ENCODE measurements at regions not wholly inside any gene's neighbourhood (a gene's known extent, or its start where the extent isn't known, plus 50 kb on each side); places are given as distances from the start of the nearest gene placed in this dataset.

DNA sequence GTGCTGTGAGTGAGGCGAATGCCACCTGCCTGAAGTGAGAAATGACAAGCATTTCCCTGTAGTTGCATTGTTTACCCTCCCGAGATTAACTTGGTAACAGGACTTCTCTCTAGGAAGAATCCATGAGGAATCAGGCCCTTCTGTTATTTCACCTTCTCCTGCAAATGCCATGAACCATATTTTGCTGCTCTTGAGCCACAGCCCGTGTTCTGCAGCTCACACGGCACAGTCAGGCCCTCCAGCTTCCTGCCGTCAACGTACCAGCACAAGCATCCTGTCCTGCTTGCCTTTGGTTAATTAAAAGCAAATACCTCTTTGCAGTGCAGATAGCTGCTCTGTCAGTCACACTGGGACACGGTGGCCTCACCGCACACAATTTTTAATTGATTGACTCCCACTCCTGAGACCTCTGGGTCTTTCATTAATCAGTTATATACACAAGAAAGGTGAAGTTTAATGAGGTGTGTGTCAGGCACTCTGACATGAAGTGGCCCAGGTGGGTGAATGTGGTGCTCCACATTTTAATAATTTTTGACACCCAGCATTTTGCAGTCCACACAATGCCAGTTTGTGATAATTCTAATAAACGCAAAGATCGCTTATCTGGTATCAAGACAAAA lies 95.3 kb upstream of the ASB18 start:
- TF ChIP-seq, protein P1, sequence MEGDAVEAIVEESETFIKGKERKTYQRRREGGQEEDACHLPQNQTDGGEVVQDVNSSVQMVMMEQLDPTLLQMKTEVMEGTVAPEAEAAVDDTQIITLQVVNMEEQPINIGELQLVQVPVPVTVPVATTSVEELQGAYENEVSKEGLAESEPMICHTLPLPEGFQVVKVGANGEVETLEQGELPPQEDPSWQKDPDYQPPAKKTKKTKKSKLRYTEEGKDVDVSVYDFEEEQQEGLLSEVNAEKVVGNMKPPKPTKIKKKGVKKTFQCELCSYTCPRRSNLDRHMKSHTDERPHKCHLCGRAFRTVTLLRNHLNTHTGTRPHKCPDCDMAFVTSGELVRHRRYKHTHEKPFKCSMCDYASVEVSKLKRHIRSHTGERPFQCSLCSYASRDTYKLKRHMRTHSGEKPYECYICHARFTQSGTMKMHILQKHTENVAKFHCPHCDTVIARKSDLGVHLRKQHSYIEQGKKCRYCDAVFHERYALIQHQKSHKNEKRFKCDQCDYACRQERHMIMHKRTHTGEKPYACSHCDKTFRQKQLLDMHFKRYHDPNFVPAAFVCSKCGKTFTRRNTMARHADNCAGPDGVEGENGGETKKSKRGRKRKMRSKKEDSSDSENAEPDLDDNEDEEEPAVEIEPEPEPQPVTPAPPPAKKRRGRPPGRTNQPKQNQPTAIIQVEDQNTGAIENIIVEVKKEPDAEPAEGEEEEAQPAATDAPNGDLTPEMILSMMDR (conservative IDR thresholded peaks at IDR 0.05; ENCODE audit: low read length) = no peak
- TF ChIP-seq EZH2phosphoT487 (IDR thresholded peaks at IDR 0.05; ENCODE audit: borderline replicate concordance, low read depth, low read length) = no peak

Data from OCI-LY7 (cell line).